Left lung (tissue), 4 donors: ENCODE measurements at regions not wholly inside any gene's neighbourhood (a gene's known extent, or its start where the extent isn't known, plus 50 kb on each side); places are given as distances from the start of the nearest gene placed in this dataset.

Source experiments
- ATAC-seq: fragments of 200-7000 bp; cut with Tn5 transposase; one replicate; pipeline ENCODE4 v1.9.1; 2020; ENCODE audit warnings: moderate library complexity
- DNase-seq, 4 donors: peaks; one replicate each; pipeline ENCODE4 v3.0.0-alpha.2; 2013 to 2020
- H3K27ac ChIP-seq, 2 donors: fragments of 200-600 bp; sonication (generic) in 1 of 2; one replicate each; pipeline versions ENCODE4 v1.5.0 to v1.8.0; 2020 to 2021
- H3K27me3 ChIP-seq, 2 donors: fragments of 200-600 bp; sonication (generic) in 1 of 2; one replicate each; pipeline versions ENCODE4 v1.5.0 to v1.8.0; 2020 to 2021
- H3K36me3 ChIP-seq, 2 donors: fragments of 200-600 bp; sonication (generic) in 1 of 2; one replicate each; pipeline versions ENCODE4 v1.5.0 to v1.8.0; 2020 to 2021
- H3K4me1 ChIP-seq, 2 donors: fragments of 200-600 bp; one replicate each; pipeline ENCODE4 v1.8.0; 2021
- H3K4me3 ChIP-seq, 2 donors: fragments of 200-600 bp; sonication (generic) in 1 of 2; one replicate each; pipeline versions ENCODE4 v1.5.0 to v1.8.0; 2020 to 2021; ENCODE audit warnings: mild to moderate bottlenecking in 1 of 2
- H3K9me3 ChIP-seq, 2 donors: fragments of 200-600 bp; sonication (generic) in 1 of 2; one replicate each; pipeline versions ENCODE4 v1.5.0 to v1.8.0; 2020 to 2021
- intact Hi-C, 2 donors: fragments of 100-400 bp; cut with DNase I; formaldehyde crosslinking; loops; one replicate each; pipeline versions ENCODE4 v1.11.2 to v1.14.2; 2022
- TF ChIP-seq, protein P1 (sequence below), 2 donors: fragments of 200-600 bp; sonication (generic) in 1 of 2; IDR thresholded peaks; one replicate each; pipeline versions ENCODE4 v1.5.0 to v1.8.0; 2021; ENCODE audit warnings: antibody characterized with exemption in 2 of 2
- donor health status: DM: no; HTN: yes; CAD: no.
- donor health status: DM: no; HTN: no; CAD: no.

DNA sequence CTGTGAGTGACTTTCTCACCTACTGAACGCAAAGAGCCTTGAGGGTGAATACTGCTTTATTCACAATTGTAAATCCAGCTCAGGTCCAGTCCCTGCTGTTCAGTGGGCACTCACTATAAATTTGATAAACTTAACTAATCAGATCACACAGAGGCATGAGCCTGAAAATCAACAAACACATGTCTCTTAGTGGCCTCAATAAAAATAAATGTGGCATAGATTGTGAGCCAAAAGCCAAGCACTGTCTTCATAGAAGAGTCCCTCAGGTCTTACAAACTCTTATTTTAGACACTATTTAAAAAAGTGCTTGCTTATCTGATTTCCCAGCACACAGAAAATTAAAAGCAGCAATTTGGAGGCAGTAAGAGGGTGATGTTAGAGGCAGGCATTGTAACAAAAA lies 957.7 kb downstream of the SLITRK5 start:
- no peaks in the 10 kb centered on the region for H3K36me3 ChIP-seq
- intact Hi-C loops = no loop called here
- H3K27ac ChIP-seq = no peak overlapping the region
- no peaks in the 10 kb centered on the region for H3K4me1 ChIP-seq
- no peak for ATAC-seq
- no peak overlapping the region for H3K4me3 ChIP-seq
- no peak for DNase-seq
- peaks cover 0 to 13% of the 10 kb centered on the region in 2 donors for H3K9me3 ChIP-seq
- TF ChIP-seq, protein P1, sequence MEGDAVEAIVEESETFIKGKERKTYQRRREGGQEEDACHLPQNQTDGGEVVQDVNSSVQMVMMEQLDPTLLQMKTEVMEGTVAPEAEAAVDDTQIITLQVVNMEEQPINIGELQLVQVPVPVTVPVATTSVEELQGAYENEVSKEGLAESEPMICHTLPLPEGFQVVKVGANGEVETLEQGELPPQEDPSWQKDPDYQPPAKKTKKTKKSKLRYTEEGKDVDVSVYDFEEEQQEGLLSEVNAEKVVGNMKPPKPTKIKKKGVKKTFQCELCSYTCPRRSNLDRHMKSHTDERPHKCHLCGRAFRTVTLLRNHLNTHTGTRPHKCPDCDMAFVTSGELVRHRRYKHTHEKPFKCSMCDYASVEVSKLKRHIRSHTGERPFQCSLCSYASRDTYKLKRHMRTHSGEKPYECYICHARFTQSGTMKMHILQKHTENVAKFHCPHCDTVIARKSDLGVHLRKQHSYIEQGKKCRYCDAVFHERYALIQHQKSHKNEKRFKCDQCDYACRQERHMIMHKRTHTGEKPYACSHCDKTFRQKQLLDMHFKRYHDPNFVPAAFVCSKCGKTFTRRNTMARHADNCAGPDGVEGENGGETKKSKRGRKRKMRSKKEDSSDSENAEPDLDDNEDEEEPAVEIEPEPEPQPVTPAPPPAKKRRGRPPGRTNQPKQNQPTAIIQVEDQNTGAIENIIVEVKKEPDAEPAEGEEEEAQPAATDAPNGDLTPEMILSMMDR (IDR thresholded peaks at IDR 0.05) = no peak
- H3K27me3 ChIP-seq = no peaks in the 10 kb centered on the region

DNA sequence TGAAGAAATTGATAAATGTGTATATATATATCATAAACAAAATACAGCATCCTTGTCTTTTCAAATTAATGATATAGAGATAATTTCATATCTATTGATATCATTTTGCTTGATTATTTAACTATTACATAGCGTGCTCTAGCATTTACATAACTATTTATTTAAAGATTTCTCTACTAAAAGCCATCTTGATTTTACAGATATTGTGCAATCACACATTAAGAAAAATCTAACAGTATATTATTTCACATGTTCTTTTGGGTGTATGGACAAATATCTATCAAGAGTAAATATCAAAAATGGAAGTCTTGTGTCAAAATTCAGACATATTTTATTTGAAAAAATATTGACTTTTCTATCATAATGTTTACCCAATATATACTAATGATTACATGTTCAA lies 966.8 kb downstream of the SLITRK5 start:
- H3K27me3 ChIP-seq = no peaks in the 10 kb centered on the region
- no peaks in the 10 kb centered on the region for H3K4me1 ChIP-seq
- H3K36me3 ChIP-seq = no peaks in the 10 kb centered on the region
- H3K27ac ChIP-seq = no peak overlapping the region
- no peak overlapping the region for H3K4me3 ChIP-seq
- intact Hi-C loops = no loop called here
- ATAC-seq (no peak), DNase-seq (no peak)
- TF ChIP-seq, protein P1 (IDR thresholded peaks at IDR 0.05) = no peak
- peaks cover 0 to 7% of the 10 kb centered on the region in 2 donors for H3K9me3 ChIP-seq

DNA sequence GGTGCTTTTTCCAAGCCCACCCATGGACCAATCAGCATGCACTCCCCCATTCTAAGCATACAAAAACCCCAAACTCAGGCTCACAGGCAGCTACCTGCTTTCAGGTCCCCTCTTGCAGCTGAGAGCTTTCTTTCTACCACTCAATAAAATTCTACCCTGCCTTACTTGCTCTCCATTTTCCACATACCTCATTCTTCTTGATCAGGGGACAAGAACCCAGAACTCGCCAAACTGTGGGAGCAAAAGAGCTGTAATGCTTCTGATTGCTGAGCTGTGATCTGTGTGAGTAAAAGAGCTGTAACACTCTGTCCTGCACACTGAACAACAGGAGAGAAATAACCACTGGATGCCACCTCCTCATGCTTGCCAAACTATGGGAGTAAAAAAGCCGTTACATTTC lies 972.1 kb downstream of the SLITRK5 start:
- ATAC-seq (no peak), DNase-seq (no peak)
- H3K4me1 ChIP-seq = no peaks in the 10 kb centered on the region
- H3K9me3 ChIP-seq = peaks cover 0 to 38% of the 10 kb centered on the region in 2 donors
- TF ChIP-seq, protein P1 (IDR thresholded peaks at IDR 0.05) = no peak
- no peaks in the 10 kb centered on the region for H3K27me3 ChIP-seq
- no peak overlapping the region for H3K4me3 ChIP-seq
- intact Hi-C loops = no loop called here
- H3K36me3 ChIP-seq = no peaks in the 10 kb centered on the region
- no peak overlapping the region for H3K27ac ChIP-seq

DNA sequence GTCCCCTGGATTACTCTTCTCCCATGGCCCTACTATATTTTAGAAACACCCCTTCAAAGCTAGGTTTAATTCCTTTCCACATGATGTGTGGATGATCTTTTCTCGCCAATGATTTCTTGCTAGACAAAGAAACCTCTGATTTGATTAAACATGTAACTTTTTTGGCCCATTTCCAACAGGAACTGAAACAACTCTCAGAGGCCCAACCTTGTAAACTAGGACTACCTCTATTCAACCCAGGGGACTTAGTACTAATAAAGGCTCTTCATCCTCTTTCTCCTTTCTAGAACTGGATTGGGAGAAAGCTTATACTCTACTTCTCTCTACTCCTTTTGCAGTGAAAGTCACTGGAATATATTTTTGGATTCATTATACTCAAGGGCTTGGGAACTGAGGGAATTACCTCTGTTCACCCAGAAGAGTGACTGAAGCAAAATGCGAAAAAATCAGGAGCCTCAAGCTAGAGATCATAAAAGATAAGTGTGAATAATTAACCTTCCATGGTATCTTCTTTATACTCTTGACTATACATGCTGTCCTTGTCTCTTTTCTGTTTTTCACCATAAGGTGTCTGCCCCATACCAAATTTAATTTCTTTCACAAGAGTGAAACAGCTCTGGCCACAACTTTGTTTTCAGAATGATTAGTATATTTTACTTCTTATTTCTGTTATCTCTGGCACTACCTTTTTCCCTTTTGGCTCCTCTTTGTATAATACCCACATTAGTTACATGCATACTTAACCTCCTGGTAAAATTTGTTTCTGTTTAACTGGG lies 977.6 kb downstream of the SLITRK5 start:
- H3K4me3 ChIP-seq = no peak overlapping the region
- intact Hi-C loops = no loop called here
- TF ChIP-seq, protein P1 (IDR thresholded peaks at IDR 0.05) = no peak

DNA sequence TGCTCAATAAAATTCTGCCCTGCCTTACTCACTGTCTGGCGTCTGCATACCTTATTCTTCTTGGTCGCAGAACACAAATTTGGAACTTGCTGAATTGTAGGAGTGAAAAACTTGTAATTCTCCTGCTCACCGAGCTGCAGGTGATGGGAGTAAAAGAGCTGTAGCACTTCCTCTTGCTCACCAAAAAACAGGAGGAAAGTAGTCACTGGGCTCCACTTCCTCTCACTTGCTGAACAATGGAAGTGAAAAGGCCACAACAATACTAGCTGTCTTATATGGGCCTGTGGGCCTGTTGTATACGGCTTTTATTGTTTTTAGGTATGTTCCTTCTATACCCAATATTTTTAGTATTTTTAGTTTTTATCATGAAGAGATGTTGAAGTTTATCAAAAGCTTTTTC lies 978.7 kb downstream of the SLITRK5 start:
- H3K27ac ChIP-seq = no peak overlapping the region
- no peaks in the 10 kb centered on the region for H3K4me1 ChIP-seq
- ATAC-seq (no peak), DNase-seq (no peak)
- H3K36me3 ChIP-seq = no peaks in the 10 kb centered on the region
- no peaks in the 10 kb centered on the region for H3K27me3 ChIP-seq
- intact Hi-C loops = no loop called here
- H3K4me3 ChIP-seq = no peak overlapping the region
- H3K9me3 ChIP-seq = peaks cover 0 to 15% of the 10 kb centered on the region in 2 donors
- TF ChIP-seq, protein P1 (IDR thresholded peaks at IDR 0.05) = no peak

More for the DNA sequence above, 977.6 kb downstream of the SLITRK5 start:
- peaks cover 0 to 25% of the 10 kb centered on the region in 2 donors for H3K9me3 ChIP-seq
- H3K27ac ChIP-seq = no peak overlapping the region
- H3K36me3 ChIP-seq = no peaks in the 10 kb centered on the region
- no peak for DNase-seq
- H3K4me1 ChIP-seq = no peaks in the 10 kb centered on the region
- no peak for ATAC-seq
- H3K27me3 ChIP-seq = no peaks in the 10 kb centered on the region
